GM18498 (cell line): ENCODE measurements at regions not wholly inside any gene's neighbourhood (a gene's known extent, or its start where the extent isn't known, plus 50 kb on each side); places are given as distances from the start of the nearest gene placed in this dataset.
"Not testable (repeated sequence)": the region's sequence is repeated elsewhere in the genome, so short reads cannot be mapped to it uniquely, and the experiment has no call there.

Experiments used
- ATAC-seq: cut with Tn5 transposase; IDR thresholded peaks from one replicate; pipeline ENCODE4 v1.9.1; 2021; ENCODE audit warnings: mild to moderate bottlenecking, moderate library complexity; ENCODE audit not compliant: unreplicated experiment

DNA sequence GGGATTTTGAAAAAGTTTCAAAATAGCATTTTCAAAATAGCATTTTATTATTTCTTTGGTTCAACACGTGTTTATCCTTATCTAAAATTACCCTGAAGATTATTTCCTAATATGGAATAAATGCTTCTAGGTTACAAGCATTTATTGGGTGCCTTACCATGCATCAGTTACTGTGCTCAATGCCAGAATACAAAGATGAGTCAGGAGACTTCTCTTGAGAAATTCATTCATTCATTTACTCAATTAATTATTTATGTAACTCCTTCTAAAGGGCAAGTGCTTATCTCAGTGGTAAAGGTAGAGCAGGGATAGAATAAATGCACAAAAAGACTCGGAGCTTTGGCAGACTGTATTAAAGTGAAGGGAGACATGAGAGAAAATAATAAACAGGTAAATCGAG is 150.1 kb upstream of the PDE7B start:
- no peak for ATAC-seq

DNA sequence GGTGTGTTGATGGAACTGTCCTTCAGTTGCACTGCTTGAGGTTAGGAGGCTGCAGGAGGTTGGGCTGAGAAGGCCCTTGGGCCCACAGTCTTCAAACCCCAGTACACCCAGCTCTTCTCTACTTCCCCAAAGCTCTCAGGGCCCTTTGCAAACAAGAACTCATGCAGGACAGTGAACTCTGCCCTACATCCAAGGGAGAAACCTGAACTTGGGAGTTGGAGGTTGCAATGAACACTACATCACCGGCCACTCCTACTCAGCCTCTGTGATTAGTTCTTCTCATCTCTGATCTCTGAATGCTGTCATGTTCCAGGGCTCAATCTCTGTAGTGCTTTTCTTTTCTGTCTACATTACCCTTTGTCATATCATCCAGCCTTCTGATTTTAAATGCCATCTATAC is 148.5 kb upstream of the PDE7B start:
- no peak for ATAC-seq

DNA sequence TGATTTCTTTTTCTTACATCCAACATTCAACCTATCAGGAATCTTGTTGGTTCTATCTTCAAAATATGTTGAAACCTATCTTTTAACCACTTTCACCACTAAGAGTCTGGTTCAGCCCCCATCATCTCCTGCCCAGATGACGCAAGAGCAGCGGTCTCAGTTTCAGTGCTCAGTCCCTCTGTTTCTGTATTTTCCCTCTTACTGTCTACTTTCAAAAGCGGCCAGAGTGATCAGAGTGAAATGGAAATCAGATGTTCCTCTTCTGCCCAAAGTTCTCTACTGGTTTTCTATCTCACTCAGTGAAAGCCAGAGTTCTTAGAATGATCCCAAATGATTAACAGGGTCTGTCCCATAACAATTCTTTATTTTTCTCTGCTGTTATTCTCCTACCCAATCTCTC is 147.9 kb upstream of the PDE7B start:
- peak; percentile 89 for ATAC-seq

DNA sequence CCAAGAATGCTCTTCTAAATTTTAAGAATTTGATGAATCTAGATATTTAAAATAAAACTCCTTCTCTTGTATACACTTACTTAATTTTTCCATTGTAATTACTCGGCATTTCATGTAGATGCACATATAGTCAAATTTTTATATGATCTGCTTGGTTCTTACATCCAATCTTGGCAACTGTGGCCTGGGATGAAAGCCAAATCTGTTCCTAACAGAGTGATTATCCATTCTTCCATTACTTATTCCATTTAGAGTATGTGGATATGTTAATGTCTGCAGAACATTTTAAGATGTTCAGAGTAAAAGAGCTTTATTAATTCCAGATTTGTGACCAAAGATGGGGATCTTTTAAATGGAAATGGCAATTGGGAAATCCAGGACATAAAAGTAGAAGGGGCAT is 144.1 kb upstream of the PDE7B start:
- no peak for ATAC-seq

DNA sequence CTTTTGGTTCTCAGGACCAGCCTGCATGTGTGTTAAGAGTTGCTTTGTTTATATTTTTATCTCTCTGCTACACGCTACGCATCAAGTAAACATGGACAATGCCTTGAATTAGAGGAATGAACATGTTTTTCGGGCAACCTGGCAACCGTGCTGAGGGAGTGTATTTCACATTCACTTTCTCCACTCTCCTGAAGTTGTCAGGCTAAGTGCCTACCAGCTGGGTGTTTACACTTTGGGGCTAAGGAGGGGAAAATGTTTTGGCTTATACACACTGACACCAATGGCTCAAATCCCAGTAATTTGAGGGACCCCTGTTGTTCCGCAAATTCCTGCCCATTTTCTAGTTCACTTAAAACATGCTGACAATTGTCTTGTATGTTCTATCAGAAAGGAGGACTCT is 141.5 kb upstream of the PDE7B start:
- no peak for ATAC-seq

DNA sequence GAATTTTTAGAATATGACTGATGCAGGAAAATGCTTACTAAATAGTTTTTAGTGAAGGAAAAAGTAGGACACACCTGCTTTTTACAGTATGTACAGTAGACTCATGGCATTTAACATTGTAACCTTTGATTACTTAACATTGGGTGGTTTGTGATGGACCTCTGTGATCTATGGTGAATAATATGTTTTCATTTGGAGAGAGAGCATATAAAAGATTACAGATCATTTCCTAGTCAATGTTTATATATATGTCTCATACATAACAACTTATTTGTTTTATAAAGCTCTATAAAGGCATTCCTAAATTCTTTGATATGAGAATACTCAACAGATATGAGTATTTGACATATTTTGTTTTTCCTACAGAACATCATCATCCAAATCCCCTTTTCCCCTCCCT is 129.3 kb upstream of the PDE7B start:
- no peak for ATAC-seq

DNA sequence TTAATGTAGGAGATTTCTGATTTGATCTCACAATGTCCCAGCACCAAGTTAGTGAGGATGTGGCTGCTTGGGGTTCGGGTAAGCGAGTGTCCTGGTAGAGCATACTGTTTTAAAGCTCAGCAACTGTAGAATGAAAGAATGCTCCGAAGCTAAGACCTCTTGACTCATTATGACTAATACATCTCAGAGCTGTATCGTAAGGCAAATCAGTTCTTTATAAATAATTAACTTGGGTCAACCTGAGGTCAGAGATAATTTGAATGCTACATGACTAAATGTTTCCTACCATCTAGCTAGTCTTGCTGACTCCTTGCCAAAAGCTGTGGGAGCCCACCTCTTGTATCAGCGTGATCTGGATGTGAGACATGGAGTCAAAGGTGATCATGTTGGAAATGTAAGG is 128.8 kb upstream of the PDE7B start:
- no peak for ATAC-seq

DNA sequence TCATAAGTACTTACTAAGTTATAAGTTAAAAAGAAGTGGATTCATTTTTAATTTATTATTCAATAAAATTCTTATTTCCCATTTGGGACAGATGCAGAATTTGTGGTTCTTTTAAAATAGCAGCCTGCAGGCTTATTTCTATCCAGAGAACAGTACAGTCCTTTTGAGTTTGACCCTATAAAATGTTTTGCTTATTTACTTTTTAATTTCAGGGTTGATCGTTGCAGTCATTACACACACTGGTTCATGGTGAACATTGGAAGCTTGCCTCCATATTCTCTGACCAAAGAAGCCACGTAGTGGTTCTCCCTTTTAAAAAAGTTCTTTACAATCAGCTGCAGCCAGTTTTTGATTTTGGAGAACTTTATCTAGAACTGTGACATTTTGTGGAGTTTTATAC is 122.9 kb upstream of the PDE7B start:
- ATAC-seq: no peak

DNA sequence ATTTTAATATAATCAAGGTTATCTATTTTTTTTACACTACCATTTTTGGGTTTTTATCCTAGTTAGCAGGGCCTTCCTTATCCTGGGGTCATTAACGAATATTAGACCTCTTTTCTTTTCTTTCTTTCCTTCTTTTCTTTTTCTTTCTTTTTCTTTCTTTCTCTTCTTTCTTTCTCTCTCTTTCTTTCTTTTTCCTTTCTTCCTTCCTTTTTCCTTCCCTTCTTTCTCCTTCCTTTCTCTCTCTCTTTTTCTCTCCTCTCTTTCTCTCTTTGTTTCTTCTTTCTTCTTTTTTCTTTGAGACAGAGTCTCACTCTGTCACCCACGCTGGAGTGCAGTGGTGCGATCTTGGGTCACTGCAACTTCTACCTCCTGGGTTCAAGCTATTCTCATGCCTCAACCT is 120.4 kb upstream of the PDE7B start:
- no peak for ATAC-seq

DNA sequence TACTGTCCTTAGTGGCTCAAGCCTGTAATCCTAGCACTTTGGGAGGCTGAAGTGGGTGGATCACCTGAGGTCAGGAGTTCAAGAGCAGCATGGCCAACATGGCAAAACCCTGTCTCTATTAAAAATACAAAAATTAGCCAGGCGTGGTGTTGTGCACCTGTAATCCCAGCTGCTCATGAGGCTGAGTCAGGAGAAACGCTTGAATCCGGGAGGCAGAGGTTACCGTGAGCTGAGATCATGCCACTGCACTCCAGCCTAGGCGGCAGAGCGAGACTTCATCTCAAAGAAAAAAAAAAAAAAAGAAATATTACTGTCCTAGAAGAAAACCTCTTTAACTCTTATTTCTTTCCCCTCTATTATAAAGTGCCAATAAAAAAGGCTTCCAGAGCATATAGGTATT is 115.2 kb upstream of the PDE7B start:
- ATAC-seq: not testable (repeated sequence)

DNA sequence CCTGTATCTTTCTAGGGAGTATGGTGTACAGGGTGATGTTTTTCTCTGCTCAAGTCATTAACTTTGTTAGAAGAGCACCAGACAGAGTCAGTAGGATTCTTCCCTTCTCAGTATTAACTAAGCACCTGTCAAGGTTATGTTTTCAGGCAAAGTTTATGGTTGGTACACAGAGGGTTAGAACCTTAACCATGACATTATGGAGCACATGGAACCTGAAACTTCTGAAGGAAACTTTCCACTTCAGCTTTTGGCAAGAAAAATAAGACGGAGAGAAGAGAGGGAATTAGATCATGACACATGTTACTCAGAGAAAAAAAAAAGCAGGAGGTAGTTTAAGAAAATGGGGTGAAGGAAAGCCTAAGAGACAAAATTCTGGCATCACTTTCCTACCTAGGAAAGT is 112.9 kb upstream of the PDE7B start:
- no peak for ATAC-seq

DNA sequence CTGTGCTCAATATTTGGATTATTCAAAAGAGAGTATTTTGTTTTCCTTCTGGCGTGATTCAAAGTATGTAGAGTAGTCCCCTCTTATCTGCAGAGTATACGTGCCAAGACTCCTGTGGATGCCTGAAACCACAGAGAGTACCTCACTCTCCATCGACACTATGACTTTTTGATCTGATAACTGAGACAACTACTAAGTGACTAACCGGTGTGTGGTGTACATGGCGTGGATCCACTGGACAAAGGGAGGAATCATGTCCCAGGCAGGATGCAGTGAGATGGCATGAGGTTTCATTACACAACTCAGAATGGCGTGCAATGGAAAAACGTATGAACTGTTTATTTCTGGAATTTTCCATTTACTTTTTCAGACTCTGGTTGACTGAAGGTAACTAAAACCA is 112.2 kb upstream of the PDE7B start:
- no peak for ATAC-seq

DNA sequence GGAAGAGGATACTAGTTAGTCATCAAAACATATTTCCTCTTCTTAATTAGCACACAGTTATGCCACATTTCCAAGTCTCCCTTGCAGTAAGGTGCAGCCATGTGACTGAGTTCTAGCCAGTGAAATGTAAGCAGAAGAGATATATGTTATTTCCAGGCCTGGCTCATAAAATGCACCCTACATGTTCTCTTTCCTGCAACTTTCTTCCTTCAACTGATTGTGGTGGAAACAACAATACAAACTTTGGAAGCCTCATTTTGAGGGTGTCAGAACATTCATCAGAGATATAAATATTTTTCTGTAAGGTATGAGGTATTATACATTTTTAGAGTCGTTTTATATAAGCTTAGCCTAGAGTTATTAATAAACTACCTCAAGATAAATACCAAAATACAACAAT is 110.9 kb upstream of the PDE7B start:
- ATAC-seq: no peak

DNA sequence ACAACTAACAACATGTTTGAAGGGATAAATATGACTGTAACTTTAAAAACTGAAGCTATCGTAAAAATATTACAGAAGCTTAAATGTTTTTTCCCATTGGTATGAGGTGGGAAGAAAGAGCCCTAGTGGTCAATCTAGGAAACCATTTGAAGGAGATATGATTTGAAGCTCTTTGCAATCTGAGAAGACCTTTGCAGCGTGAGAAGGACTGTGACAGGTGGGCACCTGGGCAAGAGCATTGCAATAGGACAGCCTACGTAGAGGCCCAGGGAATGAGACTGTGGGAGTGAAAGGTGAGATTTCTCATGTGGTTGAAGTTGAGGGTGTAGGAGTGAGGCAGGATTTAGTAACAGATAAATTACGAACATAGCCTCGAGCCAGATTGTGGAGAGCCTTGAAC is 108.0 kb upstream of the PDE7B start:
- ATAC-seq: no peak

DNA sequence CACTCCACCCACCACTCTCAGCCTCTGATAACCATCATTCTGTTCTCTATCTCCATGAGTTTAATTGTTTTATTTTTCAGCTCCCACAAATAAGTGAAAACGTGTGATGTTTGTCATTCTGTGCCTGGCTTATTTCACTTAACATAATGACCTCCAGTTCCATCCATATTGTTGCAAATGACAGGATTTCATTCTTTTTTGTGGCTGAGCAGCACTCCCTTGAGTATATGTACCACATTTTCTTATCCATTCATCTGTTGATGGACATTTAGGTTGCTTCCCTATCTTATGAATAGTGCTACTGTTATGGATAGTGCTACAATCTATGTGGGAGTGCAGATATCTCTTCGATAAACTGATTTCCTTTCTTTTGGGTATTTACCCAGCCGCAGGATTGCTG is 103.3 kb upstream of the PDE7B start:
- ATAC-seq: no peak

DNA sequence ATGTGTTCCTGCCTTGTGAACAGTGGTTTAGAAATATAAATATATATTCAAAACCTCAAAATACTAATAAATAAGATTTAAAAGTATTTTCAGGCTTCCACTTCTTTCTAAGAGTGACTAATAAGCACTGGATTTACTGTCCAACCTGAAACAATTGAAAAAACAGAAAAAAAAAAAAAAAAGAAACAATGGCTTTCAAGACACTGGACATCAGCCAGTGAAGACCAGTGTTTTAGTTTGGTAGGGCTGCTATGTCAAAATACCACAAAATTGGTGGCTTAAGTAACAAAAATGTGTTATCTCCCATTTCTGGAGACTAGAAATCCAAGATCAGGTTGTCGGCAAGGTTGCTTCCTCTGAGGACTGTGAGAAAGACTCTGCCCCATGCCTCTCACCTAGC is 101.4 kb upstream of the PDE7B start:
- no peak for ATAC-seq

DNA sequence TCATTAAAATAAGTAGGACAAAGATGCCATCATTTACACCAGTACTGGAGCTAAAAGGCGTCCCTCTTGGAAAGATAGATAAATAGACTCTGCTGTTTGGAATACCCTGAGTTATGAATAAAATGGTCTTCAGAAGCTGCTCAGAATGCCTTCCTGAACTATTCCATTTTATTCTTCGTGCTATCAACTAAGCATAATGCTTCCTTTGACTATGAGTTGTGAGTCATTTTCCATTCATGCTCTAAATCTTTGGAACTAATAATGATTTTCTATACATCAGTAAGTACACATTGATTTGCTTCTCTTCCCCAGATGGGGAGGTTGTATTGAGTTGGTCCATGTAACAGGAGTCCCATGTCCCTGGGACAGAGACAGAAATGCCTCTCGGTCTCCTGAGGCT is 98.3 kb upstream of the PDE7B start:
- ATAC-seq: no peak

DNA sequence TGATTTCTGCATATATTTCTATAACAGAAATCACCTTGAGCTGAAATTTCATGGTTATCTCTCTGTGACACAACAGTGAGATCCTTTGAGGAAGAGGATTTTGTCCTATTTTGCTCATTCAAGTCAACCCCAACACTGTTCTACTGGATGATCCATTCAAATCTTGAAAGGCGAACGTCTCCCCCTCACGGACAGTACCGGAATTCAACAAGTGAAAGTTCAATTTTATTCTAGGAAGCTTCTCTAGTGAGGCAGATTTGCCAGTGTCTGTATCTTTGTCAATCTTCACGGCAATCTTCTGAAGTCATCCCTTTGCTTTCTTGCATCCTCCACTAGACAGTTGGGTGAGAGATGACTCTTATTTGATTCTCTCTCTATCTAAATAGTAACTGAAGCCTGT is 91.7 kb upstream of the PDE7B start:
- no peak for ATAC-seq

DNA sequence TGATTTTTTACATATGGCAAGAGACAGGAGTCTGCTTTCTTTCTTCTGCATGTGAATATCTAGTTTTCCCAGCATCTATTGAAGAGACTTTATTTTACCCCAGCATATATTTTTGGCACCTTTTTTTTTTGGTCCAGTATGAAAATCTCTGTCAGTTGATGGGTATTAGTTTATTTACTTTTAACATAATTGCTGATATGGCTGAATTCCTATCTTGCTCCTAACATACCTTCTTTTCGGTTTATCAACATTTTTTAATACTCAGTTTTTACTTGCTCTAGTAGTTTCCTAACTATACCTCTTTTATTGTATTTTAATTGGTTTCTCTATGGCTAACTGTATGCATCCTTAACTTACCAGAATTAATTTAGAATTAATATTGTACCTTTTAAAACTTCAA is 77.5 kb upstream of the PDE7B start:
- ATAC-seq: no peak

DNA sequence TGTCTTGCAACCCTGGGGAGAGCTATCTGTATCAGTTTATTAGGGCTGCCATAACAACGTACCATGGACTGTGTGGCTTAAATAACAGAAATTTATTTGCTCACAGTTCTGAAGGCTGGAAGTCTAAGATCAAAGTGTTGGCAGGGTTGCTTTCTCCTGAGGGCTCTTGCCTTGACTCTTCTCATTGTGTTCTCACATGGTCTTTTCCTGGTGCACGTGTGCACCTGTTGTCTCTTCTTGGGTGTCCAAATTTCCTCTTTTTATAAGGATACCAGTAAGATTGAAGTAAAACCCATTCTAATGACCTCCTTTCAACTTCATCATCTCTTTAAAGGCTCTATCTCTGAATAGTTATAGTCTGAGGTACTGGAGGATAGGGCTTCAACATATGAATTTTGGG is 72.3 kb upstream of the PDE7B start:
- ATAC-seq: no peak

DNA sequence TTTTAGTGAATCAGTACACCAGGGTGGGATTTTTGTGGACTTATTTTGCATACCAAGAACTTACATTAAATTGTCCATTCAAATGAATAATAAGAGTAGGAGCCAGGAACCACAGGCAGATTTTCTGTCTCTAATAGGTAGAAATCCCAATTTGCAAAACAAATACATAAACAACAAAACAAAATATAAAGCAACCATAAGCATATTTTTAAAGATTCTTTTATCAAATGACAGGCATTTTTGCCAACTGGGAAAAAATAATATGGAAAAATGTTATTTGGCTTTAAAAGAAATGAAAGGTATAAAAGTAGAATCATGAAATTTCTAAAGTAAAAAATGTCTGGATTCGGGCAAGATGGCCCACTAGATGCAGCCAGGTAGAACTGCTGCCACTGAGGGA is 71.2 kb upstream of the PDE7B start:
- no peak for ATAC-seq

DNA sequence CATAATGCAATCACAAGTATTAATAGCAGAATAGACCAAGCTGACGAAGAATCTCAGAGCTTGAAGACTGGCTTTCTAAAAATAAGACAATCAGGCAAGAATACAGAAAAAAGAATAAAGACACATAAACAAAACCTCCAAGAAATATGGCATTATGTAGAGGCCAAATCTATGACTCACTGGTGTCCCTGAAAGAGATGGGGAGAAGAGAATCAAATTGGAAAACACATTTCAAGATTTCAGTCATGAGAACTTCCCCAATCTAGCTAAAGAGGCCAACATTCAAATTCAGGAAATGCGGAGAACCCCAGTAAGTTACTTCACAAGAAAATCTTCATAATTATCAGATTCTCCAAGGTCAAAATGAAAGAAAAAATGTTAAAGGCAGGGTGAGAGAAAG is 69.0 kb upstream of the PDE7B start:
- no peak for ATAC-seq

DNA sequence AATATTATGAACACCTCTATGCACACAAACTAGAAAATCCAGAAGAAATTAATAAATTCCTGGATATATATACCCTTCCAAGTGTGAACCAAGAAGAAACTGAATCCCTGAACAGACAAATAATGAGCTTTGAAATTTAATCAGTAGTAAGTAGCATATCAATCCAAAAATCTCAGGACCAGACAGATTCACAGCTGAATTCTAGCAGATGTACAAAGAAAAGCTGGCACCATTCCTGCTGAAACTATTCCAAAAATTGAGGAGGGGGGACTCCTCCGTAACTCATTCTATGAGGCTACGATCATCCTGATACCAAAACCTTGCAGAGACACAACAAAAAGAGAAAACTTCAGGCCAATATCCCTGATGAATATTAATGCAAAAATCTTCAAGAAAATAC is 67.0 kb upstream of the PDE7B start:
- no peak for ATAC-seq

DNA sequence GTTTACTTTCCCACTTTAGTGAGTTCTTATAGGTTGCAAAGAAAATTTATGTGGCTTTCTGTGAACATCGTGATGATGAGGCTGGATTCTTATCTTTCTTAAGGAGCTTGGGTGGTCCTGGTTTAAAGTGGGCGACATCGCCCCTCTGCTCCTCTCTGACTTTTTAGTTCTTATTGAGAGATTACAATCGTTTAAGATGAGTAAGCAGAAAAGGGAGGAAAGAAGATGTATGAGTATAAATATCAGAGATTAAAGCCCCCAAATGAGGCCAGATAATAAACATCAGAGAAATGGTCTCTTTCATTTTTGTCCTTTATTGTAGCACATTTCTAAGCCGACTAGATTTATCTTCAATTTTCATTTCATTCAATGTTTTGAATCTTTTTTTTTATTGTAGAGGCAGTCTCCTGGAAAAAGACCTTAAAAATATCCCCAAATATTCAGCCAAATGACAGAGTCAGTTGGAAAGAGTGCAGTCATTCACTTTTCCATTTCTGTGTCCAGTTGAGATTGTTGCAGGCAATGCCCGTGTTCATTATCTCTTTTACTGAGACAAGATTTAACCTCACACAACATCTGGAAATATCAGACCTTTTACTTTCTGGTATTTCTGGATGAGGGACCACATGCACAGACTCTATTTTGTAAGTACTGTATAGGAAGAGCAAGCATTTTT is 62.0 kb upstream of the PDE7B start:
- no peak for ATAC-seq
